IMR-90 (cell line): ENCODE measurements at regions not wholly inside any gene's neighbourhood (a gene's known extent, or its start where the extent isn't known, plus 50 kb on each side); places are given as distances from the start of the nearest gene placed in this dataset.

Source experiments
- ATAC-seq: fragments of 200-7000 bp; cut with Tn5 transposase; 2 replicates; pipeline ENCODE4 v1.9.1; 2020; ENCODE audit warnings: low read depth, mild to moderate bottlenecking, moderate library complexity
- BruUV-seq: library from RNA; stranded (reverse); fragments of 400-500 nt; replicated peaks from 2 replicates; lab custom pipeline; 2021; lab: Mats Ljungman, UMichigan
- CTCF ChIA-PET: fragments of 300-600 bp; formaldehyde crosslinking; extraction: SDS; loops from one replicate; lab custom pipeline; 2021; ENCODE audit warnings: antibody characterized with exemption; lab: Yijun Ruan, JAX
- POLR2A ChIA-PET: fragments of 300-600 bp; sonication (Branson Sonifier 250); formaldehyde crosslinking; loops from one replicate; lab custom pipeline; 2022; ENCODE audit warnings: antibody characterized with exemption; ENCODE audit not compliant: unreplicated experiment; lab: Charles Lee
- DNase-seq: peaks from one replicate; pipeline ENCODE4 v3.0.0; 2013
- H2AFZ ChIP-seq: replicated peaks from 2 replicates; pipeline ENCODE3; 2013; ENCODE audit warnings: low read length, mild to moderate bottlenecking; ENCODE audit not compliant: poor library complexity
- H2AK5ac ChIP-seq: 2 replicates; pipeline ENCODE4 v1.6.1; 2013; ENCODE audit warnings: low read depth, low read length, inconsistent platforms
- H2AK9ac ChIP-seq: replicated peaks from 2 replicates; pipeline ENCODE3; 2013; ENCODE audit warnings: mild to moderate bottlenecking, low read depth, low read length, moderate library complexity; ENCODE audit not compliant: poor library complexity
- H2BK120ac ChIP-seq: 2 replicates; pipeline ENCODE4 v1.6.1; 2013; ENCODE audit warnings: low read depth, low read length, inconsistent platforms
- H2BK15ac ChIP-seq: 3 replicates; pipeline ENCODE4 v1.6.1; 2013; ENCODE audit warnings: low read depth, low read length, inconsistent platforms
- H2BK20ac ChIP-seq: 2 replicates; pipeline ENCODE4 v1.6.1; 2013; ENCODE audit warnings: low read depth, mild to moderate bottlenecking, inconsistent platforms, low read length, moderate library complexity
- H2BK5ac ChIP-seq: 2 replicates; pipeline ENCODE4 v1.6.1; 2013; ENCODE audit warnings: mild to moderate bottlenecking, low read depth, low read length, inconsistent platforms; ENCODE audit not compliant: poor library complexity, severe bottlenecking
- H3K14ac ChIP-seq: replicated peaks from 2 replicates; pipeline ENCODE4 v1.6.1; 2013; ENCODE audit warnings: low read depth, low read length, inconsistent platforms
- H3K18ac ChIP-seq: 2 replicates; pipeline ENCODE4 v1.6.1; 2013; ENCODE audit warnings: low read depth, low read length, control low read depth
- H3K23ac ChIP-seq: 2 replicates; pipeline ENCODE4 v1.6.1; 2013; ENCODE audit warnings: low read depth, low read length, inconsistent platforms
- H3K27ac ChIP-seq: 2 replicates; pipeline ENCODE4 v1.5.1; 2013; ENCODE audit warnings: mild to moderate bottlenecking, control low read depth, low read length; ENCODE audit not compliant: insufficient read depth
- H3K27me3 ChIP-seq: 2 replicates; pipeline ENCODE4 v1.6.1; 2013; ENCODE audit warnings: low read length; ENCODE audit not compliant: control insufficient read depth, insufficient read depth
- H3K36me3 ChIP-seq: 2 replicates; pipeline ENCODE4 v1.6.1; 2013; ENCODE audit warnings: low read length, mixed read lengths; ENCODE audit not compliant: control insufficient read depth, insufficient read depth
- H3K4ac ChIP-seq: 2 replicates; pipeline ENCODE4 v1.6.1; 2013; ENCODE audit warnings: low read depth, low read length, inconsistent platforms
- H3K4me1 ChIP-seq: 2 replicates; pipeline ENCODE4 v1.6.1; 2013; ENCODE audit warnings: low read length, mixed read lengths; ENCODE audit not compliant: control insufficient read depth, insufficient read depth
- H3K4me2 ChIP-seq: 2 replicates; pipeline ENCODE4 v1.6.1; 2013; ENCODE audit warnings: low read depth, mild to moderate bottlenecking, control low read depth, low read length, moderate library complexity
- H3K4me3 ChIP-seq: 2 replicates; pipeline ENCODE4 v1.5.1; 2013; ENCODE audit warnings: low read depth, mild to moderate bottlenecking, control low read depth, low read length, moderate library complexity; ENCODE audit not compliant: insufficient read depth
- H3K56ac ChIP-seq: 2 replicates; pipeline ENCODE4 v1.6.1; 2013; ENCODE audit warnings: low read length, inconsistent platforms; ENCODE audit not compliant: insufficient read depth; ENCODE audit errors: extremely low read depth
- H3K79me1 ChIP-seq, 2 experiments: 2 replicates each; pipeline ENCODE4 v1.6.1; 2013; ENCODE audit warnings: low read length in 2 of 2, inconsistent platforms in 1 of 2, low read depth in 1 of 2
- H3K9ac ChIP-seq: 2 replicates; pipeline ENCODE4 v1.6.1; 2013; ENCODE audit warnings: low read depth, low read length, control low read depth
- H3K9me1 ChIP-seq: 2 replicates; pipeline ENCODE4 v1.6.1; 2013; ENCODE audit warnings: low read length, inconsistent platforms; ENCODE audit not compliant: insufficient read depth
- H3K9me3 ChIP-seq: 2 replicates; pipeline ENCODE4 v1.6.1; 2013; ENCODE audit warnings: low read length; ENCODE audit not compliant: control insufficient read depth, insufficient read depth
- H4K20me1 ChIP-seq: 2 replicates; pipeline ENCODE4 v1.6.1; 2013; ENCODE audit warnings: low read length, inconsistent platforms; ENCODE audit not compliant: insufficient read depth
- H4K5ac ChIP-seq: 2 replicates; pipeline ENCODE4 v1.6.1; 2013; ENCODE audit warnings: mild to moderate bottlenecking, low read depth, low read length, control low read depth
- H4K8ac ChIP-seq, 2 experiments: 2 replicates each; pipeline ENCODE4 v1.6.1; 2013; ENCODE audit warnings: low read depth in 2 of 2, low read length in 2 of 2, control low read depth in 1 of 2, inconsistent platforms in 1 of 2
- H4K91ac ChIP-seq: 2 replicates; pipeline ENCODE4 v1.6.1; 2013; ENCODE audit warnings: low read depth, low read length, inconsistent platforms; ENCODE audit not compliant: insufficient read depth
- CEBPB ChIP-seq: IDR thresholded peaks from 2 replicates; pipeline ENCODE4 v1.6.1; 2012; ENCODE audit warnings: low read depth, low read length, improper control_type of control experiment
- MAFK ChIP-seq: IDR thresholded peaks from 2 replicates; pipeline ENCODE4 v1.6.1; 2012; ENCODE audit warnings: low read depth, low read length, improper control_type of control experiment
- MAZ ChIP-seq: IDR thresholded peaks from 2 replicates; pipeline ENCODE4 v1.6.1; 2012; ENCODE audit warnings: low read depth, mild to moderate bottlenecking, low read length, improper control_type of control experiment, moderate library complexity, borderline replicate concordance
- POLR2A ChIP-seq: IDR thresholded peaks from 2 replicates; pipeline ENCODE4 v1.6.1; 2012; ENCODE audit warnings: mild to moderate bottlenecking, low read depth, low read length
- WGBS, 2 experiments: methylation state at CpG; one replicate each; pipeline versions ENCODE4 v1.1.5 to v1.1.7; 2013; ENCODE audit warnings: missing lambda C conversion rate in 2 of 2; ENCODE audit not compliant: insufficient read length in 1 of 2; ENCODE audit errors: extremely low coverage in 2 of 2; 5-methylcytosine and 5-hydroxymethylcytosine counted together
- dilution Hi-C: fragments of 300-500 bp; cut with HindIII; formaldehyde crosslinking; loops from one replicate; pipeline ENCODE4 v1.14.3; 2018; ENCODE audit warnings: low sequenced_read_pairs; ENCODE audit not compliant: unreplicated experiment
- in situ Hi-C: fragments of 300-500 bp; cut with MboI; formaldehyde crosslinking; loops from 3 replicates; pipeline ENCODE4 v1.14.3; 2019; ENCODE audit warnings: low sequenced_read_pairs, inconsistent platforms, mixed read lengths
- intact Hi-C: fragments of 100-400 bp; cut with micrococcal nuclease; formaldehyde crosslinking; loops from 2 replicates; pipeline ENCODE4 v1.10.0; 2022

DNA sequence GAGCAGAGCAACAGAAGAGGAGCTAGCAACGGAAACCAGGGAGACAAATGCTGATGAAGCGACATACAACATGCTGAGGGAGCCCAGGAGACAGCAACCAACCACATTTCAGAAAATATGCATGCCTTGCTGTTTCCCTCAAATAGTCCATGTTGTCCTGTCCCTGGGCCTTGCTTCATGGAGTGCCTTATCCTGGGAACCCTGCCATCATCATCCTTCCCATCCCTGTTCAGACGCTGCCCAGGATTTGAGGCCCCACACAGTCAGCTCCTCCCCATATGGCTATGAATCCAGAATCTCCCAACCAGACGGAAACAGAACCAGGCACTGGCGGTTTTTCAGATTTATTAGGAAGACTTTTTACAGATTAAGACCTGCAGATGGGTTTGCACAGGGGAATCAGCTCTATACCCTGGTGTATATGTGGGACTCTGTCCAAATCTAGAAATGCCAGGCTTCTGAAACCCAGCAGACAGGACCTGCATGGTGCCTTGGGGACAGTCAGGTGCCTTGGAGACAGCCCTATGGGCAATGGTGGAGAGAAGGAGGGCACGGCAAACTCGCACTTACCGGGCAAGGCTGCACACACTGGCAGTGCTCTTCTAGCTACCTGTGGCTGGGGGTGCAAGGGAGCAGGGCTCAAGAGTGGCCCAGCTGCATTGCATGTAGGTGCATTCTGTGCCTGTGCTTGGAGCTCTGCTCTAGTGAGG lies 199.7 kb upstream of the MAMLD1 start:
- Histone ChIP-seq H4K8ac (no peak overlapping the region), H2AK9ac (no peak overlapping the region), H3K23ac (no peak overlapping the region), H3K4me1 (no peaks in the 10 kb centered on the region), H3K79me1 (no peaks in the 10 kb centered on the region), H2AFZ (no peak overlapping the region), H3K9ac (no peak overlapping the region), H2BK5ac (no peak overlapping the region), H4K20me1 (no peaks in the 10 kb centered on the region), H2BK20ac (no peak overlapping the region), H3K4me2 (no peak overlapping the region), H3K36me3 (no peaks in the 10 kb centered on the region), H2BK15ac (no peak overlapping the region), H4K91ac (no peak overlapping the region), H3K4ac (no peak overlapping the region), H3K9me1 (no peaks in the 10 kb centered on the region), H3K9me3 (no peaks in the 10 kb centered on the region), H3K18ac (no peak overlapping the region), H3K14ac (no peak overlapping the region), H4K5ac (no peak overlapping the region), H2BK120ac (no peak overlapping the region), H3K56ac (no peak overlapping the region), H3K27ac (no peak overlapping the region), H3K4me3 (no peak overlapping the region), H3K27me3 (no peaks in the 10 kb centered on the region), H2AK5ac (no peak overlapping the region)
- 57% methylated on average over 2 of the region's 8 CpGs; no CpG with 5 or more reads in 1 of the 2 experiments for WGBS, 2 experiments
- no peak for TF ChIP-seq CEBPB
- TF ChIP-seq MAFK = no peak
- TF ChIP-seq MAZ = no peak
- no peak for TF ChIP-seq POLR2A
- ChIA-PET POLR2A (no interaction called here), CTCF (no interaction called here)
- in situ Hi-C loops (no loop called here), intact Hi-C loops (no loop called here), dilution Hi-C loops (no loop called here)
- ATAC-seq (no peak), DNase-seq (no peak)
- no TSS peak for BruUV-seq
